ENCODE measurements at regions not wholly inside any gene's neighbourhood (a gene's known extent, or its start where the extent isn't known, plus 50 kb on each side); places are given as distances from the start of the nearest gene placed in this dataset.

GRCh38 chr9:81207651-81208050 is 481.7 kb downstream of the TLE1 start:
- intact Hi-C loops (cut with DNase I) = no loop called here
- DNase-seq (no peak), ATAC-seq (no peak)
- no peak overlapping the region for H3K4me3 ChIP-seq
- 86 to 91% (median 88%) methylated on average over 4 of the region's 4 CpGs for whole genome bisulfite sequencing, 3 donors
- H3K4me1 ChIP-seq = no peaks in the 10 kb centered on the region
- TF ChIP-seq, protein P1, sequence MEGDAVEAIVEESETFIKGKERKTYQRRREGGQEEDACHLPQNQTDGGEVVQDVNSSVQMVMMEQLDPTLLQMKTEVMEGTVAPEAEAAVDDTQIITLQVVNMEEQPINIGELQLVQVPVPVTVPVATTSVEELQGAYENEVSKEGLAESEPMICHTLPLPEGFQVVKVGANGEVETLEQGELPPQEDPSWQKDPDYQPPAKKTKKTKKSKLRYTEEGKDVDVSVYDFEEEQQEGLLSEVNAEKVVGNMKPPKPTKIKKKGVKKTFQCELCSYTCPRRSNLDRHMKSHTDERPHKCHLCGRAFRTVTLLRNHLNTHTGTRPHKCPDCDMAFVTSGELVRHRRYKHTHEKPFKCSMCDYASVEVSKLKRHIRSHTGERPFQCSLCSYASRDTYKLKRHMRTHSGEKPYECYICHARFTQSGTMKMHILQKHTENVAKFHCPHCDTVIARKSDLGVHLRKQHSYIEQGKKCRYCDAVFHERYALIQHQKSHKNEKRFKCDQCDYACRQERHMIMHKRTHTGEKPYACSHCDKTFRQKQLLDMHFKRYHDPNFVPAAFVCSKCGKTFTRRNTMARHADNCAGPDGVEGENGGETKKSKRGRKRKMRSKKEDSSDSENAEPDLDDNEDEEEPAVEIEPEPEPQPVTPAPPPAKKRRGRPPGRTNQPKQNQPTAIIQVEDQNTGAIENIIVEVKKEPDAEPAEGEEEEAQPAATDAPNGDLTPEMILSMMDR (IDR thresholded peaks at IDR 0.05) = no peak
- no peak overlapping the region for H3K27ac ChIP-seq
- no peaks in the 10 kb centered on the region for H3K9me3 ChIP-seq
- no peaks in the 10 kb centered on the region for H3K36me3 ChIP-seq (ENCODE audit: insufficient read depth in 1 of 2, low read depth in 1 of 2)
- H3K27me3 ChIP-seq (ENCODE audit: insufficient read depth in 3 of 3, low read length in 2 of 3) = no peaks in the 10 kb centered on the region

- TF ChIP-seq, protein P1 (IDR thresholded peaks at IDR 0.05) = no peak
- H3K27ac ChIP-seq = no peak overlapping the region
- H3K9me3 ChIP-seq = no peaks in the 10 kb centered on the region
- DNase-seq (no peak), ATAC-seq (no peak)
- no peaks in the 10 kb centered on the region for H3K27me3 ChIP-seq (ENCODE audit: insufficient read depth in 3 of 3, low read length in 2 of 3)
- 83 to 89% (median 88%) methylated on average over 6 of the region's 6 CpGs for WGBS, 3 donors
- intact Hi-C loops (cut with DNase I) = no loop called here
- H3K36me3 ChIP-seq (ENCODE audit: insufficient read depth in 1 of 2, low read depth in 1 of 2) = no peaks in the 10 kb centered on the region
- H3K4me3 ChIP-seq = no peak overlapping the region
- no peaks in the 10 kb centered on the region for H3K4me1 ChIP-seq
Measured at GRCh38 chr9:81202292-81202691, 487.1 kb downstream of the TLE1 start.

DNA sequence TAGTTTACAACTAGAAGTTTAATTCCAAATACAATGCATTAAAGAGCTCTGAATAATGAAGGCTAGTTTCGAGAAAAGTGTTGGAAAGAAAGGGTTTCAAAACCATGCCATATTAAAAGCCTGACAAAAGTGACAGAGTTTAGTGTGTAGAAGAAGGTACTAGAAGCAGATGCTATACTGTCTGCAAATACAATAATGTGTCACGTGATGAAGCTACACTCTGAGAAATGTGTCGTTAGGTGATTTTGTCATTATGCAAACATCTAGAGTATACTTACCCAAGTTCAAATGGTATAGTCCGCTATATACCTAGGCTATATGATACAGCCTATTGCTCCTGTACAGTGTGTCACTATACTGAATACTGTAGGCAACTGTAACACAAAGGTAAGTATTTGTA is 494.1 kb downstream of the TLE1 start:
- WGBS, 3 donors = 94 to 95% (median 95%) methylated on average over 4 of the region's 4 CpGs
- Histone ChIP-seq H3K9me3 (no peaks in the 10 kb centered on the region), H3K4me3 (no peak overlapping the region), H3K27ac (no peak overlapping the region), H3K4me1 (no peaks in the 10 kb centered on the region), H3K36me3 (ENCODE audit: insufficient read depth in 1 of 2, low read depth in 1 of 2) (no peaks in the 10 kb centered on the region), H3K27me3 (ENCODE audit: insufficient read depth in 3 of 3, low read length in 2 of 3) (no peaks in the 10 kb centered on the region)
- no peak for DNase-seq
- intact Hi-C loops (cut with DNase I) = no loop called here
- ATAC-seq = no peak
- TF ChIP-seq, protein P1 (IDR thresholded peaks at IDR 0.05) = no peak

DNA sequence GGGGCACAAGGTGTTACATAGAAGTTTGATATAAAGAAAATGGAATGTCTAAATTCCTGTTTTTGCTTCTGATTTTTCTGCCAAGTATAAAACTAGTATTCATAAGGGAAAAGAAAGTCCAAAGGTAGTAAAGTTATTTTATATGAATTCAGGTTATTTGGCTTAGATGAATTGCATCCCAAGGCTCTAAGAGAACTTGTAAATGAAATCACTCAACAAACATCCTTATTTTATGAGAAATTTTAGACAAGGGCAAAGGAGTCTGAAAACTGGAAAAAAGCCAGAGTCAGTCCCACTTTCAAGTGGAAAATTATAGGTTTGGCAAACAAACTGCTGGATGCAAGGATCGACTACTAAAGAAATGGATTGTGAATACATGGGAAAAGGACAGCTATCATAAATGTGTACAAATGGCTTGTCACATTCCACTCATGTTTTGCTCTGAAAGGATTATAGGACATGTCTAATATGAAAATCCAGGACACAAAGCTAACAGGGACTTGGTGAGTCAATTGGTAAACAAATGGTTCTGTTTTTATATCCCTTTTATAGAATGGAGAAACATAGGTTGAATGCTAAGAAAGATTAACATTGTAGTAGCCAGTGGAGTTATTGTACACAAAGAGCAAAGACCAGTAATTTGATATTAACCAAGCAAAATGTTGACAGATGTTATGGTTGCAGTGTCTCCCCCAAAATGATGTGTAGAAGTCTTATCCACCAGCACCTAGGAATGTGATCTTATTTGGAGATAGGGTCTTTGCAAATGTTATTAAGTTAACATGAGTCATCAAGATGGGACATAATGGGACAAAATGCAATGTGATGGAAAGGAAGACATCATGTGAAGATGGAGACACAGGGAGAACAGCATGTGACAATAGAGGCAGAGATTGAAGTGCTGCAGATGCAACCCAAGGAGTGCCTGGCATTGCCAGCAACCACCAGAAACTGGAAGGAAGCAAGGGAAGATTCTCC is 495.7 kb downstream of the TLE1 start:
- H3K4me3 ChIP-seq = no peak overlapping the region
- ATAC-seq (no peak), DNase-seq (no peak)
- WGBS, 3 donors = 18 to 26% (median 21%) methylated on average over 1 of the region's 1 CpG
- no peaks in the 10 kb centered on the region for H3K27me3 ChIP-seq (ENCODE audit: insufficient read depth in 3 of 3, low read length in 2 of 3)
- TF ChIP-seq, protein P1 (IDR thresholded peaks at IDR 0.05) = no peak
- H3K27ac ChIP-seq = no peak overlapping the region
- no peaks in the 10 kb centered on the region for H3K36me3 ChIP-seq (ENCODE audit: insufficient read depth in 1 of 2, low read depth in 1 of 2)
- H3K9me3 ChIP-seq = no peaks in the 10 kb centered on the region
- H3K4me1 ChIP-seq = no peaks in the 10 kb centered on the region
- intact Hi-C loops (cut with DNase I) = no loop called here
